GM19438 (cell line): ENCODE measurements at regions not wholly inside any gene's neighbourhood (a gene's known extent, or its start where the extent isn't known, plus 50 kb on each side); places are given as distances from the start of the nearest gene placed in this dataset.
"Not testable (repeated sequence)": the region's sequence is repeated elsewhere in the genome, so short reads cannot be mapped to it uniquely, and the experiment has no call there.

ENCODE experiments used
- ATAC-seq: cut with Tn5 transposase; IDR thresholded peaks from one replicate; pipeline ENCODE4 v1.9.1; 2021; ENCODE audit warnings: low read depth; ENCODE audit not compliant: unreplicated experiment

DNA sequence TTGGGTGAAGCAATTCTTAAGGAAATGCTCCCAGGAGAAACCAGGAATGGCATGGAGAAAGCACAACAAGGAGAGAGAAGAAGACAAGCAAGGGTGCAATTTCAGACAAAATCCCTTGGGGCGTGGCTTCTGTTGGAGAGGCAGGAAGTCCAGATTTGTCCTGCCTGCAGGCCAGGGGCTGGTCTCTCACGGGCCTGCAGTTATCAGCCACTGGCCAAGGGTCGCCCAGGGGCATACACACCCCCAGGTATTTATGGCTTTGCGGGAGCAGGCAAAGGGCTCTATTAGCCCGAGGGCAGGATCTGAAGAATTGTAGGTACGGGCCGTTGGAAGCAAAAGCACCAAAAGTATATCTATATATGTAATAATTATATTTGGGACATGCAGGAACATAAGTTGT, 87.7 kb downstream of the IYD start:
- ATAC-seq, result no peak

DNA sequence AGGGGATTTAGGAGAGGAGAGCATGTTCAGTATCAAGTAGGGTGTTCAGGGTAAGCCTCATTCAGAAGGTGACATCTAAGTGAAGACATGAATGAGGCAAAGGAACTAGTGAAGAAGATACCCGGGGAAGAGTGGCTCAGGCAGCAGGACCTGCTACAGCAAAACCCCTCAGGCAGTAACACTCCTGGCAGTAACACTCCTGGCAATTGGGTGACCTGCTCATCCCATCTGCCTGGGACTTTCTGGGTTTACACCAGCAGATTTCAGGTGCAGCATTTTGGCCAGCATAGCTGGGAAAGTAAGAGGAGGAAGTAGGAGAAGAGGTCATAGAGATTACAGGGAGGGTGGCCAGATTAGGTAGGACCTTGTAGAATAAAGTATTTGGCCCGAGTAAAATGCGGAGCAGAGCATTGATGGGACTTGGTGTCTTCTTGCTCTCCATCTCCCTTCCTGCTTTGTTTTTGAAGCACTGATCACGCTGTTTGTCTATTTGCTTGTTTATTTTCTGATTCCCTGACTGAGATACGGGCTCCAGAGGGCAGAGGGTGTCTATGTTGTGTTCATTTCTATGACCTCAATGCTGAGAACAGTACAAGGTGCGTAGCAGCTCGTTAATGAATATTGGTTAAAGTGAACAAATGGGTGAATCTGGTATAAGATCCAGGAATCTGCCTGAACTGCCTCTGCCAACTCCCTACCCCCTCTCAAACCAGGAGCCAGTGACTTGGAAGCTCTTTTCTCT, 88.3 kb downstream of the IYD start:
- no peak for ATAC-seq

DNA sequence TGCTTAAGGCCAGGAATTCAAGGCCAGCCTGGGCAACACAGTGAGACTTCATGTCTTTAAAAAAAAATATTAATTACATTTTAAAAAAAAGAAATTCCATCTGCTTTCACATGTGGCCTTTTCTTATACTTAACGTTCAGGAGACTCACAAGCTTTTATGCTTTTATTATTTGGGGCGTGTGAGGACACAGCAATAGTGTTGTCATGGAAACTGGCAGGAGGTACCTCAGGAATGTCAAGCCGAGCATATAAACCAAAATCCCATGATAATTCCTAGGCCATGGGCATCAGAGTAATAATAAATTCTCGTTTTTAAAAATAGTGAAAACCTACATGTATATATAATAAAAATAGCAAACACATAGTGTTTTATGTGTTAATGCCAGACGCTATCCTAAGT, 89.8 kb downstream of the IYD start:
- no peak for ATAC-seq

DNA sequence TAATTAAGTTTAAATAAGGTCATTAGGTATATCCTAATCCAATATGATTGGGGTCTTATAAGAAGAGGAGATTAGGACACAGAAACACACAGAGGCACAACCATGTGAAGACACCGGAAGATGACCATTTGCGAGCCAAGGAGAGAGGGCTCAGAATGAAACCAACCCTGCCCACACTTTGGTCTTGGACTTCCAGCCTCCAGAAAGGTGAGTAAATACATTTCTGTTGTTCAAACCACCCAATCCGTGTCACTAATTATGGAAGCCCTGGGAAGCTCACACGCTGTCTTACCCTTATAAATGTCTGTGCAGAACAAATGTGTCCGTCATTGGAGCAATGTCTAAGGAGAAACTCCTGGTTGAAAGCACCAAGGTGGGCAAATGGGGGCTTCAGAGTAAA, 95.0 kb downstream of the IYD start:
- ATAC-seq, result no peak

DNA sequence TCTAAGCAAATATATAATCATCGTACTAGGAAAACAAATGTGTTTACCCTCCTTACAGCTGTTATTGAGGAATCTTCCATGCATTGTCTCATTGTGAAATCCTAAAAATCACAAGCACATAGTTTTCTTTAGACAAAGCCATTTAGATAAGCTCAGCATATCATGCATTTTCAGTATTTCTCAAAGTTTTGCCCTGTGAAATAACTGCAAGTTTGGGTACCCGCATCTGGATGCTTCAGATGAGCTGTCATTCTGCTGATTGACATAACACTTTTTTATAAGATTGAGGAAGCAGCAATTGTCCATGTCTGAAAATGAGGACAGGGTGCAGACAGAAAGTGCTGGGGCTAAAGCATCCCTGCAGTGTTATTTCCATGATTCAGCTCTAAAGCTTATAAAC, 96.2 kb downstream of the IYD start:
- ATAC-seq, result no peak

DNA sequence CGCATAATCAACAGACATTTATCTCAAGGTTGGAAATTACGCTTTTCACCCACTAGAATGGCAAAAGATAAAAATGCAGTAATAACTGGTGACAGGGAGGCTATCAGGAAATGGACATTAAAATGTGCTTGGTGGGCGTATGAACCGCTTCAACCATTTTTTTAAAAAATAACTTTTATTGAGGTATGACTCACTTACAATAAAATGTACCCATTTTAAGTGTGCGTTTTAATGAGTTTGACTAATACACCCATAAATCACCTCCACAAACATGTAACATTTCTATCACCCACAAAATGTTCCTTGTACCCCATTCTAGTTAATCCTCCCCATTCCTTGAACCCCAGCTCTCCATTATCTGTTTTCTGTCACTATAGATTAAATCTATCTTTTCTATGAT, 96.8 kb downstream of the IYD start:
- ATAC-seq, result no peak

DNA sequence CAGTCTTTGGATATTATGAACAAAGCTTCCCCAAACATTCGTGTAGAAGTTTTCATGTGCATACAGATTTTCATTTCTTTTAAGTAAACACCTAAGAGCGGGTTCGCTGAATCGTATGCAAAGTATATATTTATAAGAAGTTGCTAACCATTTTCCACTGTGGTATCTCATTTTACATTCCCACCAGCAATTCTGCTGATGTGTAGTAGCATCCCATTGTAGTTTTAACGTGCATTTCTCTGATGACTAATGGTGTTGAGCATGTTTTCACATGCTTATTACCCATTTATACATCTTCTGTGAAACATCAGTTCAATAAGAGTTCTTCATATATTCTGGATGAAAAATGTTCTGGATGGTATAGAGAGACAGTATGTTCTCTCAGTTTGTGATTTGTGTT, 97.4 kb downstream of the IYD start:
- ATAC-seq, result no peak

DNA sequence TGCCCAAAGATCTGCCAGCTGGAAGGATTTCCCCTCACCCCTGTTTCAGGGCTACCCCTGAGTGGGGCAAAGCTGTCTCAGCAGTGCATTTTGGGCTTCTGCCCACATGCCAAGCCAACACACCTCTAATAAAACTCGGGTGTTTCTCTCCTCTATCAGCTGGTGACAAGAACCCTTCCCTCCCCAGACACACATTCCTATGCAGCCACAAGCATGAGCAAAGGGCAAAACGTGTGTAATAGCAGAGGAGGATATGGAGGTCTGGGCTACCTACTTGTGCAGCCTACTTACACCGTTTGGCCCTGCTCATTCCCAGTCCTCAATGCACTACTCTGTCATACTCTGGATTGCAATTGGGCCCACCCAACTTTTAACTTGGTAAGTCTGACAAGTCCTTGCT, 101.3 kb downstream of the IYD start:
- ATAC-seq, result no peak

DNA sequence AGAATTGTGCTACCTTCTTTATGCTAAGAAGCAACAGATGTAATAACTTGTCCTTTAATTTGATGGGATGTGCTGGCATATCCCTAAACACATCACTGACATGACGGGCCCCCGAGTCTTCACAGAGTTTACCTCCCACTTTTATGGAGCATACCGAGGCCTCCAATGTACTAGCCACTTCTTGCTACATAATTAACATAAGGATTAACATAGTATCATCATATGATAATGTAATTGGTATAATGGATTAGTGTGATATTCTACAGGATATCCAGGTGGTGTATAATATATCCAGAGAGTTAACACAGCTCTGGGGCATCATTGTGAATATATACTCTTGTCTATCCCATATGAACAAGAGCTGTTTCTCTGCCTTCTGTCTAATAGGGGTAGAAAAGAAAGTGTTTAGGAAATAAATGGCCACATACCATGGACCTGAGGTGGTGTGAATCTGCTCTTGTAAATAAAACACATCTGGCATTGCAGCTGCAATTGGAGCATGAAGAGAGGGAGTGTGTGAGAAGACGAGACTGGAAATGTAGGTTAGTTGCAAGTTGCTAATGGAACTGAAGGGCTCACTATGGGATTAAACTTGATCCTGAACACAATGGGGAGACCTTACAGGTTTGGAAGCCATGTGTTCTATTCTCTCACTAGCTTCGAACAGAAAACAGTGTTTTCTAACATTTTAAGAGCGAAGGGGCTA, 102.3 kb downstream of the IYD start:
- no peak for ATAC-seq

DNA sequence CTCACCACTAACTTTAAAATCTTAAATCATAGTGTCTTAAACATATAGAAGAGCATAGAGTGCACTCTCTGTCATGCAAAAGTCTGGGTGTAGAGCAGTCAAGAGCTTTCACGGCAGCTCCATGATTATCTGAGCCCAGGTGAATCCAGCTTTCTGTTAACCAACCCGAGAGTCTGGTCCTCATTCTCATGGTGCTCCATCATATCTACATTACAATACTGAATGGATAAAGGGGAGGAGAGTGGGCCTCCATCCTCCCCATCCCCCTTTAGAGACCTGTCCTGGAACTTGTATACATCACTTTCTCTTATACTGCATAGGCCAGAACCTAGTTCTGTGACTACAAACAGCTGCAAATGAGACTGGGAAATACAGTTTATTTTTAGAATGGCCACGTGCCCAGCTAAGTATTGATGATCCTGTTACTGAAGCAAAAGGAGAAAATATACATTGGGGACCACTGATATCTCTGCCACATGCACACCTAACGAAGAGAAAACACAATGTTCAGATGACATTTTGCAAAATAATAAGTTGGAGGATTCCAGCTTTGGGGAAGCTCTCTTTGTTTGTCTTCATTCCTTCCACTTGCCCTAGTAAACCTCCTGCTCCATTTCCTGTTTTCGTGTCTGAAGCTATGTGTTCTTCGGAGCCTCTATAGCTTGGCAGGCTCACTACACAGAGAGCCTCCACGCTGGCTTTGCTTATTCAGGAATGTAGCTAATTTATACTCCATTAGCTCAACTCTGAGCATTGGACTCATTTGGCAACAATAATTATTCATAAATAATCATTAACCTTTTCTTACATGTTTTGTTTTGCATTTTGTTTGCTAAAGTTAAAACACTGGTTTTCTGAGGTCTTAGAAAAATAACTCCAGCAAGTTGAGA, 110.1 kb downstream of the IYD start:
- ATAC-seq, result no peak

DNA sequence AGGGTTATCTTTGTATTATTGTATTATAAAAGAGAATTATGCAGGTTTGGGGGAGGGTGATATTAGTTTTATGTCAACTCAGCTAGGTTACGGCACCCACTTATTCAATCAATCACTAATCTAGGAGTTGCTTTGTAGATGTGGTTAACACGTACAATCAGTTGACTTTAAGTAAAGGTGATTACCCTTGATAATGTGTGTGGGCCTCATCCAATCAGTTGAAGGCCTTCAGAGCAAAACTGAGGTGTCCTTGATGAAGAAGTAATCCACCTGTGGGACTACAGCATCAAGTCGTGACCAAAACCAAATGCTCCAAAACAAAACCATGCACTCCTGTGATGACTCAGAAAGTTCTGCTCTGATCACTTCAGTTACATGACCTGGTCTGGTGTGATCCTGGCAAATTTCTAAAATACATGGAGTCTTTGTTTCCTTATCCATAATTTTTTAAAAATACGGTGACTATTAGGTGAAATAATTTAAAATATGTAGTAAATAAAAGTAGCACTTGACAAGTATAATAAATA, 114.1 kb downstream of the IYD start:
- no peak for ATAC-seq

DNA sequence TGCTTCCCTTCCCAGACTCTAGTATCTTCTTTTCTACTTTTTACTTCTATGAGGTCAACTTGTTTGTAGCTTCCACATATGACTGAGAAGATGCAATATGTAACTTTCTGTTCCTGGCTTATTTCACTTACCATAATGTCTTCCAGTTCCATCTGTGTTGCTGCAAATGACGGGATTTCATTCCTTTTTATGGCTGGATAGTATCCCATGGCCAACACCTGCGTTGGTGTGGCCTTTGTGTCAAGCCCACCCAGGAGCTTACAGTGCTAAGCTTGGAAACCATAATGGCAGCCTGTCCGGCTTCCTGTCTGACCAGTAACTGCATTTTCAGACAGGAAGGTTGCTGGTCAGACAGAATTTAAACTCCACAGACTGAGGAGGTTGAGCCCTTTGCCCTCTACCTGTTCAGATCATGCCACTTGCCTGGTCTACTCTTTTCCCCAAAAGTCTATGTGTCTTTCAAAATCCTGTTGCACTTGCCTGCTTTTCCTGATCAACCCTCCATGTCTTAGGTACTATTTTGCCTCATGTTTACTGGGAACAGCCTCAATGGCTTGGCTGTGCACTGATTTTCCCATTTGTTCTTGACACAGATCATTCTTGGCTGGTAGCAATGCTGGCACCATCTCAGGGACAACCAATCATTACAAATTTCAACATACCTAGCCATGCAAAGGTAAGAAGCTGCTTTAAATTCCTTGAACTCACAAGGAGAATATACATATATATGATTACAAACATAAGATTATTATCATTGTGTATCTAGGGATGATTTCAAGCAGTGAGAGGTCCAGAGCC, 114.3 kb upstream of the PLEKHG1 start:
- ATAC-seq, result no peak

DNA sequence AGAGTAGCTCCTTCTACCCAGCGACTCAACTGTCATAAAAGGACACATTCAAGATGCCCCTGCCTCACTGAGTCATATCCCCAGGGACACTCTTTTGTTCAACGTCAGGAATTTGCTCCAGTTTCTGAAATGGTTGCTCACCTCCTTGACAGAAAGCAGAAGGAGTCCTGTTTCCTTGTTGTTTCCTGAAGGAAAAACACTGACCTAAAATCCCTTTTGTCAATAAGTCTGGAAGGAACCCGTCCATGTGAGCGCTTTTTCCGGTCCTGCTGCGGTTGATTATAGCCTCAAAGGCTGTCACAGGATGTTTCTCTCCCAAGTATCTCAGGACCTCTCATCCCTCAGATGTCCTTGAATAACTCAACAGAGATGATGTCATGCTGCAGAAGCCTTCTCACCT, 113.6 kb upstream of the PLEKHG1 start:
- ATAC-seq, result no peak

DNA sequence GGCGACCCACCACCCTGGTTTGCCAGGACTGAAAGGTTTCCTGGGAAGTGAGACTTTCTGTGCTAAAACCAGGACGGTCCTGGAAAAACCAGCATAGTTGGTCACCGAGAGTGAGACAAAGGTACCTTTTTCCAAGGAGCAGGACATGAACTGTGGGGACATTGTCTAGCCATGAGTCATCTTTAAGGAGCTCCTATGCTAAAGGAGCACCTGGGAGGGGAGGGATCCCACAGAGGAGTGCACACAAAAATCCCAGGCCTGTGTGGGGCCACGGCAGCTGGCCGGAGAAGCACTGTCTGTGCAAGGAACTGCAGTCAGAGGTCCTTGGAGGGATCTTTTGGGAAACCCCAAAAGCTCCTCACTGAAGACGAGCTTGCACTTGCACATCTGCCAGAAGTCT, 109.1 kb upstream of the PLEKHG1 start:
- ATAC-seq, result no peak

DNA sequence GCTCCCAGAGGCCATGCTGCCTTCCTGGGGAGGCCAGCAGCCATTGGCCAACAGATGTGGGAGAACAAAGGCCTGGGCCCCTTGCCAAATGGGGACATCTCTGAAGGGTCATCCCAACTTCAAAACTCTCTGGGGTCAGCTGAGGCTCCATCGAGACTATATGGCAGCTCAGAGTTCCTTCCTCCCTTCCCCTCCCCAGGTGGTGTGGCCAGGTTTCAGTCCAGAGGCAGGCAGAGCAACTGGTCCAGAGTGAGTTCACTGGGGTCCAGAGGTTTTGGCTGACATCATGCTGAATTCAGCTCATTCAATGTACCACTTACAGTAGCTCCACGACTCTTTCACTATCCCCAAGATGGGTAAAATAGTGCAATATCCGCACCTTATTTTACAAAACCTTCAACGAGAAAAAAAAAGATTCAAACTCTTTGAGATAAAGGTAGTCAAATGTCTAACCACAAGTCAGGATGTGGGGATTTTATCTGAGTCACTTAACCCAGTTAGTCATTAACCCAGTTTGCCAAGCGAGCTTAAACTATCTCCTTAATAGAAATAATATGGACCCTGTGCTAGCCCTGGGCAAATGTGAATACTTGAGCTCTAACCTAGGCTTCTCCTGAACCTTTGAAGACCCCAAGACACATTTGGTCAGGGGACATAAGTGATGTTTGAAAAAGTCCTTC, 108.4 kb upstream of the PLEKHG1 start:
- peak; percentile 96 for ATAC-seq

DNA sequence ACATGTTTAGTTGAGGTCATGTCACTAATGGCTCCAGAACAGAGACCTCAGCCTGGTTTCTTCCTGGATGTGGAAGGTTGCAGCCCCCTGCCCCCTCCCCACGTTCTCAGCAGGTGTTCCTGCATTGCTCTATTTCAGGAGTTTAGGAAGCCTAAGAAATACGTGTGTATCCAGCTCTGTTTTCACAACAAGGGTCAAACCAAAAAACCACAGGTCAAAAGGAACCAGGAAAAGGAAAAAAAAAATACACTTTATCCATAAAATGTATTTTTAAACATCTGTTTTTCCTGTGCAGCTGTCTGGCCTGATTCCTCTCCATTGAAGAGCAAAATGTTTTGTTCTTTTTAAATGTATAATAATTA, 107.9 kb upstream of the PLEKHG1 start:
- ATAC-seq, result peak; percentile 28

DNA sequence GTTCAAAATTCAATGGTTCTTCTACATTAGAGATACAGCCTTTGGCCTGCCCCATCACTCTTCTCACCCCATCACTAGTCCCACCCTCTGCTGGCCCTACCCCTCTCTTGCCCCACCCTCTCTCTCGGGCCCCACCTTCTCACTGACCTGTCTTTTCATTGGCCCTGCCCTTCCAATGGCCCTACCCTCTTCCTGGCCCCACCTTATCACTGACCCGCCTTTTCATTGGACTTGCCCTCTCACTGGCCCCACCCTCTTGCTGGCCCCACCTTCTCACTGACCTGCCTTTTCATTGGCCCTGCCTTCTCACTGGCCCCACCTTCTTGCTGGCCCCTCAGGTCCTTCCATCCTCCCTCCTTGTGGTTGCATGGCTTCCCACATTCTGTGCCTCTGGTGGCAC, 107.2 kb upstream of the PLEKHG1 start:
- no peak for ATAC-seq

DNA sequence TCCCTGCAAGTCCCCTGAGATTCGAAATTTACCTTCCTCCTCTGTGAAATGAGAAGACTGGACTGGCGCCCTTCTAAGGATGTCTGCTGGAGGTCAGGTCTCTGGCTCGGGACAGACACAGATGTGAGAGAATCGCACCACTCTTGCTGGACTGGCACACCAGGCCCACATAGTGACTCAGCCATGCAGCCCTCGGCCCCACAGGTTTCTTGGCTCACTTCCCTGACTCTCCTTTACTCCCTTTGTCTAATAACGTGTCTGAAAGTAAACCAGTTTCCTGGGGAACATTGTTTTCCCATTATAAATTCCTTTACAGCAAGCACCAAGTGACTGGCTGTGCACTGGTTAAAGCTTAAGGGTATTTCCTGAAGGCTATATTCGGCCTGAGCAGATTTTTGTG, 106.7 kb upstream of the PLEKHG1 start:
- no peak for ATAC-seq

DNA sequence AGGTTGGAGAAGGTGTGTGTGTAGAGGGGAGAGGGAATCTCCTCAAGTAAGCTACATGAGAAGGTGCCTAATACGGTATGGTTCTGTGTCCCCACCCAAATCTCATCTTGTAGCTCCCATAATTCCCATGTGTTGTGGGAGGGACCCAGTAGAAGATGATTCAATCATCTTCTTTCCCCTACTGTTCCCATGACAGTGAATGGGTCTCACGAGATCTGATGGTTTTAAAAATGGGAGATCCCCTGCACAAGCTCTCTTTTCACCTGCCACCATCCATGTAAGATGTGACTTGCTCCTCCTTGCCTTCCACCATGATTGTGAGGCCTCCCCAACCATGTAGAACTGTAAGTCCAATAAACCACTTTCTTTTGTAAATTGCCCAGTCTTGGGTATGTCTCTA, 106.1 kb upstream of the PLEKHG1 start:
- not testable (repeated sequence) for ATAC-seq

DNA sequence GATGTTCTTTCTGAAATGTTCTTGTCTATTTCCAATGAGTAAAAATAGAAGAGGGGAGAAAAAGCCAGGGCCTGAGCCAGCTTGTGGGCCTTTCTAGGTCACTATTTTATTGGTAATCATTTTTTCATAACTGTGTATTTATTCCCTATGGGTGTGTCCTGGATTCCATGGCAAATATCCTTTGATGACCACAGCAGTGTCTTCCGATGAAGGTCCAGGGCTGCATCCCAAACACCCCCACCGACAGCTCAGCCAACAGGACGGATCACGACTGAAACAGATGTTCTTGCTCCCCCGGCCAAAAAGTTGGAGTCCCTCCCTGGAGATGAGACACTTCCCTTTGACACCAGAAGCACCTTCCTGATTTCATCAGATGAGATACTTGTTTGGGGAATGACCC, 105.4 kb upstream of the PLEKHG1 start:
- no peak for ATAC-seq
